ENCODE measurements at regions not wholly inside any gene's neighbourhood (a gene's known extent, or its start where the extent isn't known, plus 50 kb on each side); places are given as distances from the start of the nearest gene placed in this dataset.

DNA sequence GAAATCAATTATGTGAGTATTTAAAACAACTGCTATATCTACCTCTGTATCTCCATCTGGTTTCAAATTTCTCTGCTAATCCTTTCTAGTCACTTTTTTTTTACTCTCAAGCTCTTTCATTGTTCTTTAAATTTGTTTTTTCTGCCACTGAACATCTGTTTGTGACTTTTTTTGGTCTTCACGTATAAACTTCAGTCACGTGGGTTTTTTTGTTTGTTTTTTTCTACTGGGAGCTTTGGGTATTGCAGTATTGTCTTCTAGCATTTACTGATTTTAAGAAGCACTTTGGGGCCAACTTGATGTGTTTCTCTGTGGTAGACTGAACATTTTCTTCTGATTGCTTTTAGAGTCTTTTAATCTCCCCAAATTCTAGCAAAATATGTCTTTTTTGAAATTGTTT lies 262.6 kb upstream of the RXFP2 start:
- DNase-seq (ENCODE audit: low spot score): no peak
- TF ChIP-seq, protein P1, sequence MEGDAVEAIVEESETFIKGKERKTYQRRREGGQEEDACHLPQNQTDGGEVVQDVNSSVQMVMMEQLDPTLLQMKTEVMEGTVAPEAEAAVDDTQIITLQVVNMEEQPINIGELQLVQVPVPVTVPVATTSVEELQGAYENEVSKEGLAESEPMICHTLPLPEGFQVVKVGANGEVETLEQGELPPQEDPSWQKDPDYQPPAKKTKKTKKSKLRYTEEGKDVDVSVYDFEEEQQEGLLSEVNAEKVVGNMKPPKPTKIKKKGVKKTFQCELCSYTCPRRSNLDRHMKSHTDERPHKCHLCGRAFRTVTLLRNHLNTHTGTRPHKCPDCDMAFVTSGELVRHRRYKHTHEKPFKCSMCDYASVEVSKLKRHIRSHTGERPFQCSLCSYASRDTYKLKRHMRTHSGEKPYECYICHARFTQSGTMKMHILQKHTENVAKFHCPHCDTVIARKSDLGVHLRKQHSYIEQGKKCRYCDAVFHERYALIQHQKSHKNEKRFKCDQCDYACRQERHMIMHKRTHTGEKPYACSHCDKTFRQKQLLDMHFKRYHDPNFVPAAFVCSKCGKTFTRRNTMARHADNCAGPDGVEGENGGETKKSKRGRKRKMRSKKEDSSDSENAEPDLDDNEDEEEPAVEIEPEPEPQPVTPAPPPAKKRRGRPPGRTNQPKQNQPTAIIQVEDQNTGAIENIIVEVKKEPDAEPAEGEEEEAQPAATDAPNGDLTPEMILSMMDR (IDR thresholded peaks at IDR 0.05): no peak
- ATAC-seq (ENCODE audit: low FRiP score): no peak

DNA sequence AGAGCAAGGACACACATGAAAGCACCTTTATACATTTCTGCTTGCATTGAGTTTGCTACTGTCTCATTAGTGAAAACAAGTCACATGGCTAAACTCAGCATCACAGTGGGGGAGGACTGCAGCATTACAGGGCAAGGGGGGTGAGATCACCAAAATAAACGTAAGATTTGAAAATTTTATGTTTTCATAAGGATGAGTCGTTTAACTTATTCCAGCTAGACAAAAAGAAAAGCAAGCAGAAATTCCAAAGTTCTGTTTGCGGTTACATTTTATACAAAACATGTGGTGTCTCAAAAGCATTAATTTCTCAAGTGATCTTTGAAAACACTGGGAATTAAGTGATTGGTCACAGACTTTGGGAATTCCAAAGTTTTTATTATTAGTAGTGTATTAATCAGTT lies 261.4 kb upstream of the RXFP2 start:
- TF ChIP-seq, protein P1 (IDR thresholded peaks at IDR 0.05): no peak
- DNase-seq (ENCODE audit: low spot score): no peak
- no peak for ATAC-seq (ENCODE audit: low FRiP score)

DNA sequence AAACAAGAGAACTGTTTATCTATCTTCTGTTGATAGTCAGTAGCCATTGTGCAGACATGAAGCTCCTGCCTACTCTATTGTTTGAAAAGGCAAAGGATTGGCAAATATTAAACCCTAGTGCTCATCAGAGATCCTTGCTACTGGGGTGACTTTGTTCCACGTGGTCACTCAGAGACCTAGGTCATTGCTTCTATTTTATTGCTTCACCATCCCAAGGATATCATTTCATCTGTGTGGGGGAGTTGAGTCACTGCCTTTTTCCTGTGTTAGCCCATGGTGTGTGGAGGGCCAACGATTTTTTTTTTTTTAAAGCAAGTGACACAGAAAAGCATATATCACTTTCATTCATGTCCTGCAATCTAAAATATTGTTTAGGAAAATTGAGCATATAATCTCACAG lies 254.1 kb upstream of the RXFP2 start:
- DNase-seq (ENCODE audit: low spot score): no peak
- TF ChIP-seq, protein P1 (IDR thresholded peaks at IDR 0.05): no peak
- ATAC-seq (ENCODE audit: low FRiP score): no peak

DNA sequence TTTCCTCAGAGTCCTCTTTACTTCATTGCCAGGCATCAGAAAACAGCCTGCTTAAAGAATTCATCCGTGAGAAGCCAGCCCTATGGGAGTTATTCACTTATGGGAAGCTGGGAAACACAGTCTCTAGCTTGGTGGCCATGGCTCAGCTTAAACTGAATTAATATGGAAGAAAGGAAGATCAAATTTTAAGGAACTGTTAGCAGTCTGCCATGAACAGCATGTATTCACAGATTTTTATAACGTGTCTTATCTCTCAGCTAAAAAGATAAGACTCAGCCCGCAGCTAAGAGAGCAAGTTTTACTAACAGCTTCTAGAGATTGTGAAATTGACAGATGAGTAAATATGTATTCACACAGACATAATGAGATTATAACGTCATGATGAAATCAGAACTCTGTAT lies 253.7 kb upstream of the RXFP2 start:
- TF ChIP-seq, protein P1 (IDR thresholded peaks at IDR 0.05): no peak
- DNase-seq (ENCODE audit: low spot score) (no peak), ATAC-seq (ENCODE audit: low FRiP score) (peak; percentile 81)

DNA sequence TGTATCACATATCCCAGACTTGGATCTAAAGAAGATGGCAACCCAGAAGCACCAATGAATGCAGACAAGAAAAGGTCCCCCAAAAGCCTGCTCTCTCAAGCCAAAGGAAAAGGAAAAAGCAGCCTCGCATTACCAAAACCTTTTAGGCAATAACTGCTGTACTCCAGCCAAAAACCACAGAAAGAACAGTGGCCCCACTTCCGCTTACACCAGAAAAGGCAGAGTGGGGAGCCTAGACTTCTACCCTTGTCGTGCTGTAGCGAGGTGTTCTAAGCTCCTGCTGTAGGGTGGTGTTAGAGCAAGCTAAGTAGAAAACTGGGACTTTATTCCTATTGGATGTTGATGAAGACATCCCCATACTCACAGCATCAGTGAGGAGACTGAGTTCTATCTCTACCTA lies 244.0 kb upstream of the RXFP2 start:
- ATAC-seq (ENCODE audit: low FRiP score) (no peak), DNase-seq (ENCODE audit: low spot score) (no peak)
- TF ChIP-seq, protein P1 (IDR thresholded peaks at IDR 0.05): no peak

DNA sequence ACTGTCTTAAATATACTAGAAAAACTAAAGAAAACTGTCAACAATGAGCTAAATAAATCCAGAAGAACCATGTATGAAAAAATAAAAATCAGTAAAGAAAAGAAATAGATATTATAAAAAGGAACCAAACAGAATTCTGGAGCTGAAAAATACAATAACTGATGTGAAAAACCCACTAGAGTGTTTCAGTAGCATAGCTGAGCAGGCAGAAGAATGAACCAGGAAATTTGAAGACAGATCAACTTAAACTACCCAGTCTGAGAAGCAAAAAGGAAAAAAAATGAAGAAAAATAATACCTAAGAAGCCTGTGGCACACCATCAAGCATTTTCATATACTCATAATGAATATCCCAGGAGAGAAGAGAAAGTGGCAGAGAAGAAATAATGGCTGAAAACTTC lies 240.1 kb upstream of the RXFP2 start:
- TF ChIP-seq, protein P1 (IDR thresholded peaks at IDR 0.05): no peak
- ATAC-seq (ENCODE audit: low FRiP score) (no peak), DNase-seq (ENCODE audit: low spot score) (no peak)

DNA sequence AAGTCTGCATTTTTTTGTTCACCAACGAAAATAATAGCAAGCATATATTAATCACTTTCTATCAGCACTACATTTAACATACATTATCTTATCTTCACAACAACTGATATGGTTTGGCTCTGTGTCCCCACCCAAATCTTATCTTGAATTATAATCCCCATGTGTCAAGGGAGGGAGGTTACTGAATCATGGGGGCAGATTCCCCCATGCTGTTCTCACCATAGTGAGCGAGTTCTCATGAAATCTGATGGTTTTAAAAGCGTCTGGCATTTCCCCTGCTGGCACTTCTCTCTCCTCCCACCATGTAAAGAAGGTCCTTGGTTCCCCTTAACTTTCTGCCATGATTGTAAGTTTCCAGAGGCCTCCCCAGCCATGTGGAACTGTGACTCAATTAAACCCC lies 235.7 kb upstream of the RXFP2 start:
- TF ChIP-seq, protein P1 (IDR thresholded peaks at IDR 0.05): no peak
- DNase-seq (ENCODE audit: low spot score) (no peak), ATAC-seq (ENCODE audit: low FRiP score) (no peak)

Data from omental fat pad (tissue), 3 donors.